KMS-11 (cell line): ENCODE measurements at regions not wholly inside any gene's neighbourhood (a gene's known extent, or its start where the extent isn't known, plus 50 kb on each side); places are given as distances from the start of the nearest gene placed in this dataset.

Experiments used
- H2AFZ ChIP-seq: fragments of 200-600 bp; sonication (generic); 2 replicates; pipeline ENCODE4 v1.6.1; 2016; ENCODE audit warnings: antibody characterized with exemption, mixed run types, low read depth
- H3K27ac ChIP-seq: fragments of 200-600 bp; sonication (generic); 2 replicates; pipeline ENCODE4 v1.6.1; 2016; ENCODE audit warnings: mild to moderate bottlenecking, mixed run types
- H3K27me3 ChIP-seq: fragments of 200-600 bp; sonication (generic); 2 replicates; pipeline ENCODE4 v1.6.1; 2017; ENCODE audit warnings: mild to moderate bottlenecking, low read depth, mixed run types, moderate library complexity; ENCODE audit not compliant: insufficient read depth
- H3K36me3 ChIP-seq: fragments of 200-600 bp; sonication (generic); 2 replicates; pipeline ENCODE4 v1.6.1; 2017; ENCODE audit warnings: mild to moderate bottlenecking, mixed run types; ENCODE audit not compliant: insufficient read depth
- H3K4me1 ChIP-seq: fragments of 200-600 bp; sonication (generic); 2 replicates; pipeline ENCODE4 v1.6.1; 2016; ENCODE audit warnings: mild to moderate bottlenecking, low read depth, mixed run types; ENCODE audit not compliant: poor library complexity, severe bottlenecking
- H3K4me2 ChIP-seq: fragments of 200-600 bp; sonication (generic); 2 replicates; pipeline ENCODE4 v1.7.0; 2016; ENCODE audit warnings: mild to moderate bottlenecking, mixed run types
- H3K4me3 ChIP-seq: fragments of 200-600 bp; sonication (generic); IDR thresholded peaks from 2 replicates; pipeline ENCODE4 v1.6.1; 2017; ENCODE audit warnings: low read depth, low read length, mixed read lengths; ENCODE audit not compliant: insufficient read depth
- H3K79me2 ChIP-seq: fragments of 200-600 bp; sonication (generic); 2 replicates; pipeline ENCODE4 v1.6.1; 2016; ENCODE audit warnings: low read depth, mixed run types; ENCODE audit not compliant: insufficient read depth
- H3K9ac ChIP-seq: fragments of 200-600 bp; sonication (generic); 2 replicates; pipeline ENCODE4 v1.6.1; 2016; ENCODE audit warnings: mild to moderate bottlenecking, mixed run types
- H4K20me1 ChIP-seq: fragments of 200-600 bp; sonication (generic); 2 replicates; pipeline ENCODE4 v1.6.1; 2016; ENCODE audit warnings: mild to moderate bottlenecking, mixed run types; ENCODE audit not compliant: insufficient read depth
- CTCF ChIP-seq: fragments of 200-600 bp; sonication (generic); conservative IDR thresholded peaks from 2 replicates; pipeline ENCODE4 v1.6.1; 2017; ENCODE audit warnings: low read depth, mild to moderate bottlenecking, antibody characterized with exemption, low read length, moderate library complexity, mixed read lengths

GRCh38 chr12:94039914-94040313 lies 108.5 kb upstream of the PLXNC1 start:
- no peak for TF ChIP-seq CTCF
- H3K36me3 ChIP-seq = no peaks in the 10 kb centered on the region
- no peaks in the 10 kb centered on the region for H3K4me1 ChIP-seq
- no peak overlapping the region for H3K4me3 ChIP-seq
- H3K79me2 ChIP-seq = no peaks in the 10 kb centered on the region
- H3K4me2 ChIP-seq = no peak overlapping the region
- H2AFZ ChIP-seq = no peak overlapping the region
- H3K27me3 ChIP-seq = no peaks in the 10 kb centered on the region
- no peak overlapping the region for H3K27ac ChIP-seq
- no peak overlapping the region for H3K9ac ChIP-seq
- no peaks in the 10 kb centered on the region for H4K20me1 ChIP-seq

GRCh38 chr12:94041850-94042249 lies 106.5 kb upstream of the PLXNC1 start:
- Histone ChIP-seq H2AFZ (no peak overlapping the region), H3K4me2 (no peak overlapping the region), H3K27ac (no peak overlapping the region), H3K79me2 (no peaks in the 10 kb centered on the region), H3K9ac (no peak overlapping the region), H3K36me3 (no peaks in the 10 kb centered on the region), H3K4me3 (no peak overlapping the region), H3K27me3 (no peaks in the 10 kb centered on the region), H3K4me1 (no peaks in the 10 kb centered on the region), H4K20me1 (no peaks in the 10 kb centered on the region)
- no peak for TF ChIP-seq CTCF

GRCh38 chr12:94042321-94042720 lies 106.1 kb upstream of the PLXNC1 start:
- no peaks in the 10 kb centered on the region for H3K79me2 ChIP-seq
- H2AFZ ChIP-seq = no peak overlapping the region
- no peaks in the 10 kb centered on the region for H4K20me1 ChIP-seq
- H3K27me3 ChIP-seq = no peaks in the 10 kb centered on the region
- no peak overlapping the region for H3K4me3 ChIP-seq
- no peaks in the 10 kb centered on the region for H3K36me3 ChIP-seq
- no peaks in the 10 kb centered on the region for H3K4me1 ChIP-seq
- no peak overlapping the region for H3K9ac ChIP-seq
- H3K27ac ChIP-seq = no peak overlapping the region
- H3K4me2 ChIP-seq = no peak overlapping the region
- no peak for TF ChIP-seq CTCF

GRCh38 chr12:94046626-94047410 lies 101.6 kb upstream of the PLXNC1 start:
- Histone ChIP-seq H3K4me2 (no peak overlapping the region), H3K4me1 (no peaks in the 10 kb centered on the region), H3K36me3 (no peaks in the 10 kb centered on the region), H3K4me3 (no peak overlapping the region), H4K20me1 (no peaks in the 10 kb centered on the region), H3K27ac (no peak overlapping the region), H3K9ac (no peak overlapping the region), H3K79me2 (no peaks in the 10 kb centered on the region), H2AFZ (no peak overlapping the region), H3K27me3 (no peaks in the 10 kb centered on the region)
- no peak for TF ChIP-seq CTCF
